NCI-H1436 treated with DMSO at 0.1 percent for 48 hours (cell line): ENCODE measurements at regions not wholly inside any gene's neighbourhood (a gene's known extent, or its start where the extent isn't known, plus 50 kb on each side); places are given as distances from the start of the nearest gene placed in this dataset.
"Not testable (repeated sequence)": the region's sequence is repeated elsewhere in the genome, so short reads cannot be mapped to it uniquely, and the experiment has no call there.

Experiments used
- DNase-seq: peaks from one replicate; lab custom pipeline; 2025; lab: John Stamatoyannopoulos, UW

DNA sequence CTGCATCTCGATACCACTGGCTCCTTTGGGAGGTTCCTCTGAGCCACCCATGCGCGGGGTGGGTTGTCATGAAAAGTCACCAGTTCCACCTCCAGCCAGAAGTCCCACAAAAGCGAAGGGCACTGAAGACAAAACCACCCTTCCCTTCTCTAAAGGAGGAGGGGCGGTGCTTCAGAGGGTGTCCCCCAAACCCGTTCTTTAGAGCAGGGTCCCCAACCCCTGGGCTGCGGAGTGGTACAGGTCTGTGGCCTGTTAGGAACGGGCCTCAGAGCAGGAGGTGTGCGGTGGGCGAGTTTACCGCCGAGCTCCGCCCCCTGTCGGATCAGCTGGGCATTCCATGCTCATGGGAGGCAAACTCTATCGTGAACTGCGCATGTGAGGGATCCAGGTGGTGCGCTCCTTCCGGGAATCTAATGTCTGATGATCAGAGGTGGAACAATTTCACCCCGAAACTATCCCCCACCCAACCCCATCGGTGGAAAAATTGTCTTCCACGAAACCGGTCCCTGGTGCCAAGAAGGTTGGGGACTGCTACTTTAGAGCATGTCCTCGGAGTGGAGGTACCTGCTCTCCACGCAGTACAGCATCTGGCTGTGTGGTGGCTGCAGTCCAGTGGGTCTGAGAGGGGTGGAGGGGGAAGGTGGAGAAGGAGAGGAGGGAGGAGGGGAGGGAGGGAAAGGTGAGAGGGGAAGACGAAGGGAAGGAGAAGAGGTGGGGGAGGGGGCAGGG is 72.9 kb upstream of the SEPTIN5 start:
- no peak for DNase-seq

DNA sequence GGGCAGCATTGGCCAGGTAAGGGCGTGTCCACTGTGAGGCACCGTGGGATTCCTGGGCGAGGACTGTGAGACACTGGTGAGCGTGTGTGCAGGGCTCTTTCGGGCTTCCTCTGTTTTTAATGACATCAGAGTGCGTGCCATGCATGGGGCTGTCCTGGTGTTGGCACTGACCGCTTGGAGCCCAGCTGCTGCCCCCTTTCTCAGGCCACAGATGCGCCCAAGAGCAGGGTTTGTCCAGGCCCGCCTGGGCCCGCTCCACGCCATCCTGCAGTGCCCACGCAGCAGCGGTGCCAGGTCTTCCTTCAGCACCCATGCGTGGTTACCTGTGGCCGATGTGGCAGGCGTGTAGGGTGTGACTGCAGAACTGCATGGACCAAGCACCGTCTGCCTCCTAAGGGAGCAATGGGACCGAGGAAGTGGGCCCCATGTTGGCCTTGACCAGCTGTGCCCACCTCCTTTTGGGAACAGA is 72.3 kb upstream of the SEPTIN5 start:
- DNase-seq: no peak

GRCh38 chr22:19643448-19644313 is 70.6 kb upstream of the SEPTIN5 start:
- DNase-seq: no peak

GRCh38 chr22:19644314-19645223 is 69.7 kb upstream of the SEPTIN5 start:
- DNase-seq: no peak

- DNase-seq: no peak
These were observed 68.9 kb upstream of the SEPTIN5 start for GRCh38 chr22:19645391-19645790.

DNA sequence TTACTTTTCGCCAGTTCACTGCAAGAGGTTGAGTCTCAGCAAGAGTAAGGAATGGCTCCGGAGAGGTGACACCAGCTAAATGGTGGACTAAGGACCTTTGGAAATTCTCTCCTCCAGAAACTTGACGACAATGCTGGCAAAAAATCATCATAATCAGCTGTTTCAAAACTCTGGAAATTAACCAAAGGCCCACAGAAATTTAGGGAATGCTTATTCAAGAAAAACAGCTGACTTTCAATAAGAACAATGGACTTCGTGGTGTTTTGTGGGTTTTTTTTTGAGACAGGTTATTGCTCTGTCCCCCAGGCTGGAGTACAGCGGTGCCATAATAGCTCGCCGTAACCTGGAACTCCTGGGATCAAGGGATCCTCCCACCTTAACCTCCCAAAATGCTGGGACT is 68.4 kb upstream of the SEPTIN5 start:
- no peak for DNase-seq

GRCh38 chr22:19646383-19646782 is 67.9 kb upstream of the SEPTIN5 start:
- no peak for DNase-seq

DNA sequence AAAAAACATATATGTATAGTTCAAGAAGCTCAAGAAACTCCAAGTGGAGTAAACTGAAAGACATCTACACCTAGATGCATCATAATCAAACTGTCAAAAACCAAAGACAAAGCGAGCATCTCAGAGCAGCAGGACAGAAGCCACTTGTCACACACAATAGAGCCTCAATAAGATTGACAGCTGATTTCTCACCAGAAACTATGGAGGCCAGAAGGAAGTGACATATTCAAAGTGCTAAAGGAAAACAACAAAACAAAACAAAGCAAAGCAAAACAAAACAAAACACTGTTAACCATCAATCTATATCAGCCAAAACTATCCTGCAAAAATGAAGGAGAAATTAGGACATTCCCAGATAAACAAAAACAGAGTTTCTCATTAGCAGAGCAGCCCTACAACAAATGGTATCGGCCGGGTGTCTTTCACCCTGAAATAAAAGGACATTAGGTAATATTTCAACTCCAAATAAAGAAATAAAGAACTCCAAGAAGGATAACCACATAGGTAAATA is 65.8 kb upstream of the SEPTIN5 start:
- no peak for DNase-seq

GRCh38 chr22:19652316-19652715 is 62.0 kb upstream of the SEPTIN5 start:
- no peak for DNase-seq

- no peak for DNase-seq
These were observed 59.8 kb upstream of the SEPTIN5 start for GRCh38 chr22:19654338-19654987.

DNA sequence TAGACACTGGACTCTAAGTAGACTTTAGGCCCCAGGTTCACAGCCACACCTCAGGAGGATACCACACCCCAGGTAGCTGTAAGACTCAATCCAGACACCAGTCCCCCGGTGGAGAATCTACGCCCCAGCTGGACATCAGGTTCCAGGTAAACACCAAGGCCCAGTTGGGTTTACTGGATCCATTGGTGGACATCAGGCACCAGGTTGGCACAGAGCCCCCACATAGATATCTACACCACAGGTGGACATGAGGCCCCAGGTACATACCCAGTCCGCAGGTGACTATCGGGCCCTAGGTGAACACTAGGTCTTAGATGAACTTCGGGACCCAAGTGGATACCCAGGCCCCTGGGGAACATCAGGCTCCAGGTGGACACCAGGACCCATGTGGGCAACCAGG is 58.9 kb upstream of the SEPTIN5 start:
- DNase-seq: no peak

- no peak for DNase-seq
These were observed 57.6 kb upstream of the SEPTIN5 start for GRCh38 chr22:19656541-19657251.

GRCh38 chr22:19657252-19658056 is 56.8 kb upstream of the SEPTIN5 start:
- DNase-seq: no peak

- no peak for DNase-seq
These were observed 56.0 kb upstream of the SEPTIN5 start for GRCh38 chr22:19658057-19658966.

DNA sequence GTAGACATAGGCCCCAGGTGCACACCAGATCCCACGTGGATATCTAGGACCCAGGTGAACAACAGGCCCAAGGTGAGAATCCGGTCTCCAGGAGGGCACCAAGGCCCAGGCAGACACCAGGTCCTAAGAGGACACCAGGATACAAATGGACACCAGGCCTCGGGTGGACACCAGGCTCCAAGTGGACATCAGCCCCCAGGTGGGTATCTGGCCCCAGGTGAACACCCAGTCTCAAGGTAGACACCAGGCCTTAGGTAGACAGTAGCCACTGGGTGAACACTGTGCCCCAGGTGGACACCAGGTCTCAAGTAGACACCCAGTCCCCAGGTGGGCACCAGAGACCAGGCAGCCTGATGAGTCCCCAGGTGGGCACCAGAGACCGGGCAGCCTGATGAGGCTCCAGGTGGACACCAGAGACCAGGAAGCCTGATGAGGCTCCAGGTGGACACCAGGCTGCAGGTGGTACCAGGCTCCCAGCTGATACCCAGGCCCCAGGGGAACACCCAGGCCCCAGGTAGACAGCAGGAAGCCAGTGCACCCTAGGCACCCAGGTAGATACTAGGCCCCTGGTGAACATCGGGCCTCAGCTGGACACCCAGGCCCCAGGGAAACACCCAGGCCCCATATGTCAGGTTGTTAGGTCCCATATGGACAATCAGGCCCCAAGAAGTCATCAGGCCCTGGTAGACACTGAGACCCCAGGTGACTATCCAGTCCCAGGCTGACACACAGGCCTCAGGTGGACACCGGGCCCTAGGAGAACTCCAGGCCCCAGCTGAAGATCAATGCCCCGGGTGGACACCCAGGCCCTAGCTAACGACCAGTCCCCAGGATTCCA is 55.1 kb upstream of the SEPTIN5 start:
- no peak for DNase-seq

- no peak for DNase-seq
These were observed 54.4 kb upstream of the SEPTIN5 start for GRCh38 chr22:19659805-19660345.

- DNase-seq: not testable (repeated sequence)
These were observed 53.7 kb upstream of the SEPTIN5 start for GRCh38 chr22:19660583-19660982.

DNA sequence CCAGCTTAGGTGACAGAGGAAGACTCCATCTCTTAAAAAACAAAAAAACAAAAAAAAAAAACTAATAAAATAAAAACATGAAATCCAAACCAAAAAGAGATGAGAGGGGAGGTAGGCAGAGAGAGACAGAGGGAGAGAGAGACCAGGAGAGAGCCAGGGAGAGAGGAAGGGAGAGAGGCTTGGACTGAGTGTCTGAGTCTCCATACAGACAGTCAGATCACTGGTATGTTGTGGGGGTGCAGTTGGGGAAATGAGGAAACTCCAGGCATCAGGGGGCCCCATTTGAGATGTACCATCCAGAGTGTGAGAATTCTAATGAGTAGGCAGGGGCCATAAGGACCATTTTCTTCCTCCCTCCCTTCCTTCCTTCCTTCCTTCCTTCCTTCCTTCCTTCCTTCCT is 53.1 kb upstream of the SEPTIN5 start:
- DNase-seq: no peak
